HG03103 (cell line): ENCODE measurements at regions not wholly inside any gene's neighbourhood (a gene's known extent, or its start where the extent isn't known, plus 50 kb on each side); places are given as distances from the start of the nearest gene placed in this dataset.

Source experiments
- ATAC-seq: cut with Tn5 transposase; IDR thresholded peaks from one replicate; pipeline ENCODE4 v1.9.1; 2021; ENCODE audit warnings: low read depth; ENCODE audit not compliant: unreplicated experiment

DNA sequence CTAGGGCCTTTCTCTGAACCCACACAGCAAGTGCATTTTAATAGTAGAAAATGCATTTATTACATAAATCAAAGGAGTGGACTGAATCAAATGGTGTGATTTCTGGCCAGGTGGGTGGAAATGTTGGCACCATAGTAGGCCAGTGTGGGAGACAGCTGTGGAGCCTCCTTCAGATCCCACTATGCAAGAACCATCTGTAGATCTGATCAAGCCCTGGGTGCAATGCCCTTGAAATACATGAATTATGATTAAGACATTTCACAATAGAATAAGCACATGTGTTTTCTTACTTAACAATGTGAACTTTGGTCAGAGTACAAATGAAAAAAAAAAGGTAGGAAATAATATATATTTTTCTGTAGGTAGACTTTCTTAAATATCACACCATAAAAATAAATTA lies 204.3 kb downstream of the PCDH7 start:
- no peak for ATAC-seq

DNA sequence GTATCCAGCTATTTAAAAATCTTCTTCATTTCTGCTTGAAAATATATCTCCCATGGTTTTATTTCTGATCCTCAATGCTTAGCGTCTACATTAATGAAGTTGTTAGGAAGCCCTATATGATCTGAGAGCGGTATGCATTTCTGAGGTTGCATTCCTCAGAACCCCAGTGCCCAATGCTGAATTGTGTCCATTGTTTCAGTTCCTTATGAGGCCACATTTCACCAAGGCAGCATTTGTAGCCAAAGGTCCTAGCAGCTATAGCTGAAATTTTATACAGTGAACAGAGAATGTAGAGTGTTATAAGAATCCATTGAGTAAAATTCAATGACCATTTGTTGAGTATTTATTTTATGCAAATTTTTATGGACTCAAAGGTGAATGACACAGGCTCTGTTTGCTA lies 209.5 kb downstream of the PCDH7 start:
- no peak for ATAC-seq

DNA sequence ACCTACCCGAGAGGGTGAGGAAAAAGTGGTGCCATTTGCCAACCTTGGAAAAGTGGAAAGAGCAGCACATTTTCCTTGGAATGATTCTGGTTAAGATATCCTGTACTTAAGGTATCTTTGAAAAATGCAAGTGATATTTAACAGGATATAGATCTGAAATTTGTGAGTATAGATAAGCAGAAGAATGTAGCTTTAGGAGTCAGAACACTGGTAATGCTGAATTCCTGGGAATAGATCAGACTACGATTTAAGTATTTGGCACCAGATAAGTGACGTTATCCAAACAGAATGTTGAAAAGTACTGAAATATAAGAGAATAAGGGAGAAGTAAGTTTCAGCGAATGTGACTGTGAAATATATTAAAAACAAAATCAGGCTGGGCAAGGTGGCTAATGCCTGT lies 210.1 kb downstream of the PCDH7 start:
- no peak for ATAC-seq

DNA sequence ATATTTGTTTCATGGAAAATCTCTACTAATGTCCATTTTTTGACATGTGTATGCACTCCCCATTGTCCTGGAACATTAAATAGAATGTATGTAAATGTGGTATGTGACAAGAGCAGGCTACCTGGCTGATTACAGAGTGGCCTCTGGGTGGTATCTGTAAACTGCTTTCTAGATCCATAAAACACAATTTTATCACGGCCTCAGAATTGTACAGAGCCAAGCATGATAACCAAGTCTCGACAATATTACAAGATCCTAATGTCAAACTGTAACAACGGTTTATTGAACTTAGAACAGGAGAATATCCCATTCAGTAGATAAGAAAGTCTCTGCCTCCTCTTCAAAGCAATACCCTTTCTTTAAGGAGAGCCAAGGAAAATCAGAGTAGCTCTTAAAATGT lies 212.4 kb downstream of the PCDH7 start:
- ATAC-seq, result no peak

DNA sequence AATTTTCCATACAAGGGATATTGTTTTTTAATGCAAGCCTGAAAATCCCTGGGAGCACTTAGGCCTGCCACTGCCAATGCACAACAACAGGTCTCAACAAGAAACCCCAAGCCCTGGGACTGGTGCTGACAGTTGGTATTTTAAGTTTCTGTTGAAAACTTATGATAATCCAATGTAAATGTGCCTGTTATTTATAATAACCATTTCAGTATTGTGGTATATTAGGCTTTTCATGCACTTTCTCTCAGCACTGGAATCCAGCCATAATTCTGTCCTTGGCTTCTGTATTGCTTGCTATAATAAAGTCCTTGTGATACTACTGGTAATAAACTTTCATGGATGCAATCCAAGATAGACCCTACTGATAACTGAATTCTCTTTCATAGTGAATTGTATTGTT lies 218.9 kb downstream of the PCDH7 start:
- no peak for ATAC-seq

DNA sequence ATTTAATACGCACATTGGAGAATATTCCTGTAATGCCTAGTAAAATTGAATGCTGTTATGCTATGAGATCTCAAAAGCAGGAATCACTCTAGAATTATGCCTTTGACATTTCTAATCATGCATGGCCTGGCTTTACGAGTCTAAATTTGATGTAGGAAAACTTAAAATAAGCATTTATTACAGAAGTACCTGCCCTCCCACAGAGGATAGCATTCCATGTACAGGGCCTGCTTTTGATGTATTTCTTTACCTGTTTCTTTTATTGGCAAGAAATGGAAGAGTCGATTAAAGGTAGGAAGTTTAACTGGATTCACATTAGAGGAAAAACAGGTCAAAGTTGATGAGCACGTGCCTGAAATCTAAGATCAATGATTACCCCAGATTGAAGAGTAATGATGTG lies 219.5 kb downstream of the PCDH7 start:
- ATAC-seq, result no peak

DNA sequence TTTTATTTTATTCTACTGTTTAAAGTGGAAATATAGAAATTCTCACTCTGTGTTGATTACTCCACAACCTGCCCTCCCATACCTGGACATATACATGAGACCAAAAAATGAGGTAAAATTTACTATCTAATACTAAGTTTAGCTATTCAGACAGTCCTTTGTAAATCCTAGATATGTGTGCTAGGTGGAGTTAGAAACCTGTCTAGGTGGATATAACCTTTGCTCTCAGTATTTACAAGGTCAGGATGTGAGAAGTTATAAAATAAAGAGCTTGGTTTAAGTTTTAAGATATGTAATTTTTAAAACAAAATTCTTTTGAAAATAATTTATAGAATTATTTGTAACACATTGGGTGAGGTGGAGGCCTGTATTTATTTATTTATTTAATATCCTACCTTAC lies 221.5 kb downstream of the PCDH7 start:
- no peak for ATAC-seq

DNA sequence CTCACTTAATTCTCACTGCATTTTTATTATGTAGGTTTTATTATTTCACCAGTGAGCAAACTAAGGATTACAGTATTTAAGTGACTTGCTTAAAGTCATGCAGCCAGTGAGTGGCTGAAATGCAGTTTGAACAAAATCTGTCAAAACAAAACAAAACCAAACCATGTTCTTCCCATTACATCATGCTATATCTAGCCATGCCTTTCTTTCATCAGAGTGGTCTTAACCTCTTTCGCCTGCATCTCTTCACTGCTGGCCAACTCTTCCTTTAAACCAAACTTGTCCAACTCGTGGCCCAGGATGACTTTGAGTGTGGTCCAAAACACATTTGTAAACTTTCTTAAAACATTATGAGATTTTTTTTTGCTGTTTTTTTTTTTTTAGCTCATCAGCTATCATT lies 223.2 kb downstream of the PCDH7 start:
- ATAC-seq, result no peak

DNA sequence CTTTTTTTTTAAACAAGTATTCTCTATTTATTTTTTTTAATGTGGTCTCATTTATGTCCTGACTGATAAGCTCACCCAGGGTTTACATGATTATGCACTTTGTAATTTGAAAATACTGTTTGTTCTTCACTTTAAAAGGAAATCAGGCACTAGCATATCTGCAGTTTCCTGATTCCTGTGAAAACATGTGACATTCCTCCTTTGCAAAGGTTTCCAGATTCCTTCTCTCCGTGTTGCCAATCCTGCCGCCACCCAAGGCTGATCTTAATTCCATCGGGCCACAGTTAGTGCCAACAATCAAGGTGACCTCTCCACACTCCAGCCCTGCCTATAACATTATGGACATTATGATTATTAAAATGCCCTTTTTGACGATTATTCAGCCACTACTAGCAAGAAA lies 225.4 kb downstream of the PCDH7 start:
- no peak for ATAC-seq

DNA sequence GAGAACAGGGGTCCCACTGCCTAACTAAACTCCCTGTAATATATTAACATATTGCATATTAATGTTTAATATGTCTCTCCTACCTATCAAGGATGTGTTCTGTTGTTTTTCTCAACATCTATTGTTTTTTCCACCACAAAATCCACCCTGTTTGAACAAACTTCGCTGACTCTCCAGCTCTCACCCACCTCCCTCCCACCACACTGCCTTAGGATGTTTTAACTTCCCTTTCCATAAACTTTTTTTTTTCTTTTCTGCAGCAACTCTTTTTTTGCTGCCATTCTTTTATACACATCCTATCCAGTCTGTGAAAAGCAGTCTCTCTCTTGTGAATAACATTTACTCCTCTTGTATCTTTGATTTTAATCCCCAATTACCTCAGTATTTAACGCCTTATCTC lies 226.1 kb downstream of the PCDH7 start:
- no peak for ATAC-seq

DNA sequence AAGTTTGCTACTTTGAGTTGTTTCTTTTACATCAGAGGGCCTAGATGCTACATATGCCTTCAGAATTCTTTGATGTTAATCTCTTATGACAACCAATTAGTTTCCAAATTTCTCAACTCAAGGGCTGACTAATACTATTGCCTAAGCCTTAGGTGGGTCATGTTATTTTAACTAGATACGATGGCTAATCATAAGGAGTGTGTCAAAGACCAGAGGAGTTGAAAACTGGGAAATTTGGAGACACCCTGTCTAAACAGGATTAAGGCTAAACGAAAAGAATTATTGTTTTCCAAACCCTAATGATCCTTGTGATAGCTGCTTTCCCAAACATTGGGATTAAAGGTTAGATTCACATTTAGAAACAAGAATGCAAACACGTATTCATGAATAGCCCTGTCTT lies 228.5 kb downstream of the PCDH7 start:
- no peak for ATAC-seq

DNA sequence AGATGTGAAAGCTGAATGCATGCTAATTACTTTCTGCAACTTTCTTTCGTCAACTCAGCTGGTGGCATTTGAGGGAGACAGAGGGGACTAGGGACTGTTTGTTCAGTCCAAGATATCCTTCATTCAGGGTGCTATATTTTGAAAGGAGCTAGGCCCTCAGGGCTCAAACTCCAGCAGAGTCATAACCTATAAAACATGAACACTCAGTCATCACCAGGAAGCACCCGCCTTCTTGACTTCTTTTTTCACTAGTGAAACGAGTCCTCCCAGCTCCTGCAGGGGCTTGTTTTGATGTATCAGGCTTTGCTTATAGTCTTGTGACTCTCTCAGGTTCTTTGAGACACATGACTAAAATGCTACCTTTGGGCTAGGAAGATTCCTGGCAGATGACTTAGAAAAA lies 230.6 kb downstream of the PCDH7 start:
- ATAC-seq, result no peak

DNA sequence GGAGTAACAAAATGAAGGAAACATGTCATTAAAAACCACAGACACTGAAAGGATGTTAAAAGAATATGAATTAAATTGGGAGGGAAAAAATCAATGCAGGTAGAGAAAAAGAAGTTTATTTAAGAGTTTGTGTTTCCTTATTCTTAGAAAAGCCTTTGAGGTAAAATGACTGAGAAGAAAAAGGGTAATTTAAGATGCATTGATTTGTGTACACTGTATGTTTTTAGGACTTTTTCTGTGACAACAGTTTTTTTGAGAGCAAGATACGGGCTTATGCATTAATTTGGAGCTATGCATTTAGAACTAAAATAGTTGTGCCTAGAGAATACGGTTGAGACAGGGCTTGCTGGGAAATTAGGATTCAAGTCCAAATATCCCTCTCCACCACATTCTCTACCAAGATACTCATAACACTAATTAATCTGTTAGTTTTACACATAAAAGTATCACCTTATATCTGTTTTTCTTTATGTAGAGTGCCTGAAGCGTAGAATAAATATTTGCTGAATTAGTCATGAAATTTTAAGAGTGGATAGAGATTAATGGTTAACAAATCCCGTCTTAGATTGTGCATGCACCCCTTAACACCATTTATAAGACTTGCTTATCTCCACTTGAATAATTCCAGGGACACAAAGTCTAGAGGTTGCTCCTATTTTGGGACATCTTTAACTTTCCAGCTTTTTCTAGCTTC lies 232.5 kb downstream of the PCDH7 start:
- ATAC-seq, result no peak

DNA sequence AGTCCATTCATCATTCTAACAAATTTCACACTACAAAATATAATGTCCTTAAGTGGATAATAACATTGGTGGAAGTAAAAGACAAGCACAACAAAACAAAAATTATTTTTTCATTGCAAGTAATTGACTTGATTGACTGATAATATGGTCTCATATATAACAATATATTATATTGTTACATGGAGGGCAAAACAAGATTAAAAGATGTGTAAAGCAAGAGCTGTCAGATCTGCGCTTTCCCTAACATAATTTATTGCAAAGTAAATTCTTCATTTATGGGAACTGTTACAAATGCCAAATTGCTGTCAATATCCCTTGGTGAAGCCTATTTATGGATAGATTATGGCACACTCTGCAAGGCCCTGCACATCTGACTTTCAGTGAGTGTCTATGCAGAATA lies 233.6 kb downstream of the PCDH7 start:
- no peak for ATAC-seq

DNA sequence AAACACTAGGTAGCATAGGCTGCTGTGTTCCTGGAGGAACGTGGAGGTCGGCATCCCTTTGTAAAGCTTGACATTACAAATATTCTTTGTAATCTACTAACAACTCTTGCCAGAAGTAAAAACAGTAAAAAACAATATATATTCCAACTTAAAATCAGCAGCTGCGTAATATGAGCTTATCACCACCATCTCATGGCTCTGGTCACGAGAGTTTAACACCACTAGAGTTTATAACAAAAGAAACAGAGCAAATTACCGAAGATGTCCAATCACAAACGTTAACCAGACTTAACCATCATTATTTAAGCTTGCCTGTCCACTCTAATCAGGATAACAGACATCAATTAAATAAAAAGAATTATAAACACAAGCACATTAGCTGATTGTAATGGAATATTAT lies 236.7 kb downstream of the PCDH7 start:
- ATAC-seq, result no peak

DNA sequence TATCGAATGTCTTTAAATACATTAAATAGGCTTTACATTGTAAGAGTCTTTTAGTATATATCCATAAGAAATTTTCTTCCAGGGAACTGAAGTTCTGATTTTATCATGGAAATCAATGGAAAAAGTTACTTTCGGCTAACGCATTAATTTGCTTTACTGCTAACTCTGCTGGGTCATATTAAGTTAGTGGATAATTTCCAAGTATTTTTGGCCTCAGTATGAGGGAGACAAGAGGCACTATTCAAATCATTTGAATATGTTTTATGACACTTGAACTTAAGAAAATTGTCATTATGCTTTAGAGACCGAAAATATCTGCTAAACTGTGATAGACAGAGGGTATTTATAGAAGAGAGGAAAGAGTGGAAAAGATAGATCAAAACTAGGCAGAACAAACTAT lies 237.5 kb downstream of the PCDH7 start:
- no peak for ATAC-seq

DNA sequence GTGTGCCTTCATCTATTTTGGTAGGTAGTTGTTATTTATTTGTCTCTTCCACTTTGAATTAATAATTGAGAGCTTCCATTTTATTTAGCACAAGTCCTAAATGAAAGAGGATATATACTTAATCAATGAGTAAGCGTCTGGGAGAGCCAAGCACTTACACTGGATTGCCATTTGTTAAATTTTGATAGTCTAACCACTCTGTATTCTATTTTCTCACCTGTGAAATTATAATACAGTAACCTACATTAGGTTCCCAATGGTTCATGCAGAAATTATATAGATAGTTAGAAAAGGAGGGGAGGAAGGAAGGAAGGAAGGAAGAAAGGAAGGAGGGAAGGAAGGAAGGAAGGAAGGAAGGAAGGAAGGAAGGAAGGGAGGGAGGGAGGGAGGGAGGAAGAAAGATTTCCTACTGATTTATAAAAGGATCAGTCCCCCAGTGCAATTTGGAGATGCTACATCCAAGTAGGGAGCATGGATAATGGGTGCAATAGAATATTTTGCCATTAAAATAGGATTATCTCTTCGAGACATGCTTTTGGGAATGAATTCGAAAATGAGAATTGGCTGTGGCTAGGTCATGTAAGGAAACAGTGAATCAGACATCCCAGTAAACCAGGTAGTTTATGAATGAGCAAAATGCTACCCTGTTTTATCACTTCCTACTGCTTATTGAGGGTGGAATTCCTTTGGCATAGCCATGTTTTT lies 239.8 kb downstream of the PCDH7 start:
- no peak for ATAC-seq

DNA sequence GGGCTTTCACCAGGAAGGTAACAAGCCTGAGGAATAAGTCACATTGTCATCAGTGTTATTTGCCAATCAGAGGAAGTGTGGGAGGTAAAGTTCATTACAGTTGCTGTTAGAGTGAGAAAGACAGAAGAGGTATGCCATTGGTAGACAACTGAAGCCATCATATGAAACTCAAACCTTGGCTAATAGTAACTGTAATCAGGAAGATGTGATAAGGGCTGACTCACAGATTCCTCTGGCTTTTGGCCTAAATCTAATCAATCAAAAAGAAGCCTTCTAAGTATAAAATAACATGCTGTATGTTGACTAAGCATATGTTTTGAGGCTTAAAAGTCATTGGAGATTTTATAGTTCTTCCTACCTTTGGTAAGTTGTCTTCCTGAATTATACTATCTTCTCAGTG lies 242.8 kb downstream of the PCDH7 start:
- no peak for ATAC-seq

DNA sequence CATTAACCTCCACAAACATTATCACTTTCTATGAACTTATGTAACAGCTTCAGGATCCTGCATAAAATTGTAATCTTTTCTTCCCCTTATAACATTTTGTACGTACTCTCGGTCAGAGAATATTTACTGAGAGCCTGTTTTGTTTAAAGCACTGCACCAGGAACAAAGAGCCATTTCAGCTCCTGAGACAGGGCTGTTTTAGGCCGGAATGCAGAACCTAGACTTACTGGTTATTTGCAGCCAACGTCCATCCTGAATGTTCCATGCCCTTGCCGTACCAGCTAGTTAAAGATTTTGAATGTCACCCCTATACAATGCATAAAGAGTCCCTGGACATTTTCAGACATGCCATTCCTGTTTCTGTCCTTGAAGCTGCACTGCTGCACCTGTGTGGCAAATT lies 248.8 kb downstream of the PCDH7 start:
- ATAC-seq, result no peak

DNA sequence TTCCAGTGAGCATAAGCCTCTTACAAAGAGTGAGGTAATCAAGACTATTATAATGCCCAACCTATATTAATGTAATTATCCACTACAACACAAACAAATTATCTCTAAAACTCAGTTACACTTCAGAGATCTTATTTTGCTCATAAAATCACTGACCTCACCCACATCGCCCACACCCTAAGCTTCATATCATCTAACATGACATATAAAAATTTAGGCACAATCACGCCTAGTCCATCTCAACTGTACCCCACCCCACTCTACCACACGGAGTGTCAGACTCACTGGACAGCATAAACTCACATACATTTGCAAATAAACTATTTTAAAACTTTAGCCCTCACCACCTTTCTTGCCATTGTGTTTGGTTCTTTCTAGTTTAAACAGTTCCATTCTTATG lies 252.4 kb downstream of the PCDH7 start:
- ATAC-seq, result no peak

DNA sequence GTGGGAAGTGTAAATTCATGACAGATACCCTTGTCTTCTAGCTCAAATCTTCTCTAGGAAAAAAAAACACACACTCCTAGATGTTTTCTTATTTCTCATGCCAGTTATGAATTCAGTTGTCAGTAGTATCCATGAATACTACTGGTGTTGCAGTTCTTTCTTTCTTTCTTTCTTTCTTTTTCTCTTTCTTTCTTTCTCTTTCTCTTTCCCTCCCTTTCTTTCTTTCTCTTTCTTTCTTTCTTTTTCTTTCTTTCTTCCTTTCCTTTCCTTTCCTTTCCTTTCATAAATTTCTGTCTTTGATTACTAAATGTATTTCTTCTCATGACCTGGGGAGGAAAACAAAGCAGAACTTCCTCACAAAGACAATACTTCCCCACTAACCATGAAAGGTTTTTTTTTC lies 253.8 kb downstream of the PCDH7 start:
- ATAC-seq, result no peak

DNA sequence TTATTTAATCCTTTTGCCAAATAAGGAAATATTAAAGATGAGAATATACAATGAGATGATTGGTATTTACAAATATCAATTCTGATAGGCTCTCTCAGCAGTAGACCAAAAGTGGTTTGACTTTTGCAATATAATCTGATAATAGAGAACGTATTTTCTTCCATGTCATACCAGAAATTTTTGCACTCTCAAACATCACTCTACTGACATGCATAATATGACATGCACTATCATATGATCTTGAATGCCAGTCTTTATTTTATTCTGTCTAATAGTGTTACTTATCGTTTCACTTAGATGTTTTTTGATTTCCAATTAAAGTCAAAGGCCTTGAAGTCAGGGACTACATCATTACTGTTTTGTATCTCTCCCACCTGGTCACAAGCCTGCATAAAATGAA lies 259.2 kb downstream of the PCDH7 start:
- ATAC-seq, result no peak

DNA sequence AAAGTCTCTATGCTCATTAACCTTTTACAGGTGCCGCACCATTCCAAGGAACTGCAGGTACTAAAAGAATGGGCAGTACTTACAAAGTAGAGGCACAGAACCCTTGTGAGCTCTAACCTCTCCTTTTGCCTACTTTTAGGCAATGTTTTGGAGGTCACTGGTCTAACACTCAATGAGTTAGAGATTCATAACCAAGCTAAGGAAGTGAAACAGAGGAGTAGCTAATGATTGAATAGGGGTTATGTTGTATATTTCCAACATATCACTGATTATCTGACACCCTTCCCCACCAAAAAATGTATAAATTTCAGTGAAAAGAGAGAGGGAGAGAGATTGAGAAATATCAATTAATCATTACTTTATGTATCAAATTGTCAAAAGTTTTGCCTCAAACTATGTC lies 269.3 kb downstream of the PCDH7 start:
- no peak for ATAC-seq
